Memory B cell (primary cell): ENCODE measurements at regions not wholly inside any gene's neighbourhood (a gene's known extent, or its start where the extent isn't known, plus 50 kb on each side); places are given as distances from the start of the nearest gene placed in this dataset.

ENCODE experiments used
- ATAC-seq: fragments of 150-1000 bp; cut with Tn5 transposase; 2 replicates; pipeline ENCODE4 v1.10.0; 2021; ENCODE audit warnings: low read depth, mild to moderate bottlenecking, moderate library complexity
- DNase-seq, 2 donors: peaks; one replicate each; pipeline ENCODE4 v3.0.0; 2022; ENCODE audit warnings: low spot score in 2 of 2
- H3K27ac Mint-ChIP-seq: one replicate; pipeline ENCODE4 v1.8.0; 2022; ENCODE audit warnings: mild to moderate bottlenecking, moderate library complexity, mixed read lengths
- H3K27me3 Mint-ChIP-seq: one replicate; pipeline ENCODE4 v1.8.0; 2022; ENCODE audit warnings: mixed read lengths
- H3K36me3 Mint-ChIP-seq: one replicate; pipeline ENCODE4 v1.8.0; 2022; ENCODE audit warnings: mild to moderate bottlenecking, mixed read lengths
- H3K4me1 Mint-ChIP-seq: one replicate; pipeline ENCODE4 v1.8.0; 2022; ENCODE audit warnings: mixed read lengths
- H3K4me3 Mint-ChIP-seq: one replicate; pipeline ENCODE4 v1.8.0; 2022; ENCODE audit warnings: mild to moderate bottlenecking, moderate library complexity, mixed read lengths
- H3K9me3 Mint-ChIP-seq: one replicate; pipeline ENCODE4 v1.8.0; 2022; ENCODE audit warnings: mixed read lengths

DNA sequence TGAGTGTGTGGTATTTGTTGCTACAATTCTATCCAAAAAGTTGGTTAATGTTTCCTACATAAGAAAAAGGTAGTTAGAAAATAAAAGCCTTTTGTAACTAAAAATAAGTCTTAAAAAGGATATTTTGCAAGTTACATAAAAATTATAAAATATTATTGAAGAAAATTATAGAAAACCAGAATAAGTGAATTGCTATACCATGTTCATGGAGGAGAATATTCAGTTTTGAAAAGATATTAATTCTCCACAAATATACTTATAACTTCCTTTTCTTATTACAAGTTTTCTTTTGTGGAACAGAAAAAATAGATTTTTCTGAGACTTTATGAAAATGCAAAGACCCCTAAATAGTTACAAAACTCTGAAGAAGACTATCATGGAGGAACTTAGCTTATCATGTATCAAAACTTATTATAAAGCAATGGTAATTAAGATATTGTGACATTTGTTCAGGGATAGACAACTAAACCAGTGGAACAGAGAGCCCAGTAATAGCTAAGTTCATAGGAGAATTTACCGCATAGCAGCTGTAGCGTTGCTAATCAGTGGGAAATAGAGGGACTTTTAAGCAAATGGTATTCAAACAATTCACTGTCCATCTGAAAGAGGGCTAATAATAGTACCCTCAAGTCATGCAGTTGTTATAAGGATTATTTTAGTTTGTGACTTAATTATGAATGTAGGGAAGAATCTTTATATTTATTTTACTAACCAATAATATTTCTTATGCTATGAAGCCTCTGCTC, 515.2 kb upstream of the ZNF608 start:
- Mint-ChIP-seq H3K4me1 (no peaks in the 10 kb centered on the region), H3K36me3 (peaks cover 1% of the 10 kb centered on the region), H3K9me3 (peaks cover 1% of the 10 kb centered on the region), H3K4me3 (no peak overlapping the region), H3K27ac (no peak overlapping the region), H3K27me3 (no peaks in the 10 kb centered on the region)
- DNase-seq (no peak), ATAC-seq (no peak)

DNA sequence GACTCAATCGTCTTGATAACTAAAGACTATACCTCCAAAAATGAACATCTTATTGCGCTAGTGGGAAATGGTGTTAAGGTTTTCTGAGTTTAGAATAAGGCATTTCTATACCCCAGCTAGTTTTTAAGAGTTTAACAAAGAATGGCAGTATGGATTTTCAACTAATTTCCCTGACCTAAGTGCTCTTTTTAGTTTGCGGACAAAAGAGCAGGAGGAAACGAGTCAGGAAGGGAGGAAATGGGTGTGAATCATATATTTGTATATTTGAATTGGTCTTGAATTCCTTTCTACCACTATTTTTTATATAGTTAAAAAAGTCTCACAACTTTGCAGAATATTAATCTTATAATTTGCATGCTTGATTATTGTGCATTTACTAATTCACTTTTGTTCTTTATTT, 516.3 kb upstream of the ZNF608 start:
- Mint-ChIP-seq H3K4me3 (no peak overlapping the region), H3K27me3 (no peaks in the 10 kb centered on the region), H3K9me3 (peaks cover 1% of the 10 kb centered on the region), H3K4me1 (no peaks in the 10 kb centered on the region), H3K36me3 (peaks cover 1% of the 10 kb centered on the region), H3K27ac (no peak overlapping the region)
- ATAC-seq = no peak
- DNase-seq = no peak

DNA sequence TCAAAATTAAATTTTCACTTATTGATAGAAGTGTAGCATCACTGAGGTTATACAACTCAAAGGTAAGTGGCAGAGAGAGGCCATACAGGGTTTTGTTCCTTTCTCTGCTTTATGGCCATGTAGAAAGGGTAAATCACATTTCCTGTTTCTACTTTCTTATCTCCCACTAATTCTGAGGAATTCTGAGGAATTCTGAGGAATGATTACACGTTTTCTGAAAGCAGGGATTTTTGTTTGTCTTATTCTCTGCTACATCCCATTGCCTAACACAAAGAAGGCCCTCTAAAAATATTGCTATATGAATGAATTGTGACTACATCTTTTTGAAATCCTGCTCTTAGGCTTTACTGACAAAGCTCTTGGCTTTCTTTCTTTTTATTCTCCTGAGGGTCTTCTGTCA, 516.9 kb upstream of the ZNF608 start:
- DNase-seq = no peak
- Mint-ChIP-seq H3K4me1 (no peaks in the 10 kb centered on the region), H3K36me3 (peaks cover 1% of the 10 kb centered on the region), H3K9me3 (peaks cover 1% of the 10 kb centered on the region), H3K27ac (no peak overlapping the region), H3K27me3 (no peaks in the 10 kb centered on the region), H3K4me3 (no peak overlapping the region)
- no peak for ATAC-seq

DNA sequence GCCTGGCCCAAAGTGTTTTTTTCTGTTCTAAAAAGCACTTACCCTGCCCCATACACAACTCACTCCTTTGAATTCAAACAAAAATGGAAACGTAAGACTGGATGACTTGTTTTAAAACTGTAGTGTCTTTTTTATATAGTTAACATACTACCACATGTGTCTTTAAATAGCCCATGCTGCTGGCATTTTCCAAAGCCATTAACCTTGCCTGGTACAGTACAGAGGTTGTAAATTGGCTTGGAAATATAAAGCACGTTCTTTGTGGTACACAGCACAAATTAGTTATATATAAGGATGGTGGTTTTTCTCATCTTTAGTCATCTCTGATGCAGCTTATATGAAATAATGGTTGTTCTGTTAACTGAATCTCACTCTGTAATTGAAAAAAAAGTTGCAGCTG, 519.7 kb upstream of the ZNF608 start:
- H3K27ac Mint-ChIP-seq = no peak overlapping the region
- H3K4me1 Mint-ChIP-seq = no peaks in the 10 kb centered on the region
- DNase-seq (no peak), ATAC-seq (no peak)
- H3K36me3 Mint-ChIP-seq = no peaks in the 10 kb centered on the region
- H3K27me3 Mint-ChIP-seq = no peaks in the 10 kb centered on the region
- H3K4me3 Mint-ChIP-seq = no peak overlapping the region
- H3K9me3 Mint-ChIP-seq = no peaks in the 10 kb centered on the region

DNA sequence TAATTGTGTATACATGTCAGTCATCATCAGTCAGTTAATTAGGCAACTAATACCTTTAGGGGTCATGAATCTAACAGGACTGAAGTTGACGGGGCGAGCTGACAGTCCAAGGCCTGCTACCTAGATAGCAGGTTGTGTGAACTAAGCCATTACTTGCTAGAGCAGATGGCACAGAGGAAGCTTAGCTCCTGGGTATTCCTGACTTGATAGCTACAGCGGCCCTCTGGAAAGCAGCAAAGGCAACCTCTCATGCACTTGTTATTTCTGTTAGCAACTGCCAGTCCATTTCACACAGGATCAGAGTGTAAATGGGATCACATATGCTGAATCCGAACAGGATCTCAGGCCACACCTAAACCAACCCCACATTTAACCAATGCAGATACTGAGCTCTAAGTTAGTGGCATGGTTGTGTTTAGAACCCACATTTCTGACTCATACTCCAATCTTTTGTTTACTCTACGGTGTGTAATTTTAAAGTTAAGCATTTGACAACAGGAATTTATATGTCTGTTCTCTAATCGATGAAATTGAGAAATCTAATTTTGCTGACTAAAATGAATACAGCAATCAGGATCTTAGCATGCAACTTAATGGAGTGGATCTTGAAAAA, 521.3 kb upstream of the ZNF608 start:
- H3K9me3 Mint-ChIP-seq = no peaks in the 10 kb centered on the region
- H3K36me3 Mint-ChIP-seq = no peaks in the 10 kb centered on the region
- DNase-seq (no peak), ATAC-seq (no peak)
- H3K4me3 Mint-ChIP-seq = no peak overlapping the region
- no peaks in the 10 kb centered on the region for H3K4me1 Mint-ChIP-seq
- H3K27ac Mint-ChIP-seq = no peak overlapping the region
- peaks cover 2% of the 10 kb centered on the region for H3K27me3 Mint-ChIP-seq

DNA sequence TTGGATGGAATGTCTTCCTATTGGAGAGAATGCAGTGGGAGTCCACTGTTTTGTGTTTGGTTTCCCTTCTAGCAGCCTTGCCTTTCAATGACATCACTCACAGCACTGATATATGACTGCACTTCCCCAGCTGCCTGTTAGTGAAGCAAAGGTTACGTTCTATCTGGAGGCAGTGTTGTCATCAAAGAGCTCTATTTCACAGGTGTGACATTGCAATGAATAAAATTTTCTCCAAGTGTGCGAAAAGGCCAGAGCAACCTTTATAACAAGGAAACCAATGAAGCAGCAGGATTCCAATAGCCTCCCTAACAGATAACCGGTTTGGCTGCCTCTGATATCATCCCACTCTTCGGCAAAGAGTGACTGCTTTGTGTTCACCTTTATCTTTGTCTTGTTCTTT, 523.5 kb upstream of the ZNF608 start:
- Mint-ChIP-seq H3K27me3 (peaks cover 2% of the 10 kb centered on the region), H3K36me3 (no peaks in the 10 kb centered on the region), H3K4me1 (peaks cover 5% of the 10 kb centered on the region), H3K27ac (no peak overlapping the region), H3K4me3 (no peak overlapping the region), H3K9me3 (no peaks in the 10 kb centered on the region)
- ATAC-seq = no peak
- DNase-seq = no peak

DNA sequence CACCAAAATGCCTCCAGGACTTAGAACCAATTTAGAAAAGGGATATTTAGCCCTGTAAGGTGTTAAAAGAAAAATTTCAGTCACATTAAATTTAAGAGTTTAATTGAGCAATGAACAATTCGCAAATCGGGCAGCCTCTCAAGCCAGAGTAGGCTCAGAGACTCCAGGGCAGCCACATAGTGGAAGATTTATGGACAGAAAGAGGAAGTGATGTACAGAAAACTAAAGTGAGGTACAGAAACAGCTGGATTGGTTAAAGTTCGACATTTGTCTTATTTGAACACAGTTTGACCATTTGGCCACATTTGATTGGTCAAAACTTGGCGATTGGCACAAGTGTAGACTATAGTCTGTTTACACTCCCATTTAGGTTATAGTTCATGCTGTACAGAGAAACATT, 525.9 kb upstream of the ZNF608 start:
- Mint-ChIP-seq H3K27me3 (peaks cover 2% of the 10 kb centered on the region), H3K4me1 (peaks cover 5% of the 10 kb centered on the region), H3K4me3 (no peak overlapping the region), H3K9me3 (no peaks in the 10 kb centered on the region), H3K36me3 (no peaks in the 10 kb centered on the region), H3K27ac (no peak overlapping the region)
- ATAC-seq = no peak
- no peak for DNase-seq

DNA sequence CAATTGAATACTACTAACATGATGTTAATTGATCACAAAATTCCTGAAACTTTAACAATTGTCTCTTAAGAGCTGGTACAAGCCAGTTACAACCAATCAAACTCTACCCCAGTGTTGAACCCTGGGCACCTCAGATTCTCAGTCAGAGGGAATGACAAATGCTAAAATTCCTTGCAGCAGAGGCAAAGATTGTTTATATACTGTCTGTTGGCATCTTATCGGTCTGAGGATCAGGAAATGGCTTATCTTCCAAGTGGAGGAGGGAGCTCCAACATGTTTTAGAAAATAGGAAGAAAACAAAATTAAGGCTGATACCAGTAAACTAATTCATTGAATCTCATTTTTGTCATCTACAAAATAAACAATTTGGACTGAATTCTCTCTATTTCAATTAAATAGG, 527.8 kb upstream of the ZNF608 start:
- Mint-ChIP-seq H3K9me3 (no peaks in the 10 kb centered on the region), H3K36me3 (no peaks in the 10 kb centered on the region), H3K4me3 (no peak overlapping the region), H3K27ac (no peak overlapping the region), H3K27me3 (peaks cover 2% of the 10 kb centered on the region), H3K4me1 (peaks cover 5% of the 10 kb centered on the region)
- DNase-seq (no peak), ATAC-seq (no peak)

DNA sequence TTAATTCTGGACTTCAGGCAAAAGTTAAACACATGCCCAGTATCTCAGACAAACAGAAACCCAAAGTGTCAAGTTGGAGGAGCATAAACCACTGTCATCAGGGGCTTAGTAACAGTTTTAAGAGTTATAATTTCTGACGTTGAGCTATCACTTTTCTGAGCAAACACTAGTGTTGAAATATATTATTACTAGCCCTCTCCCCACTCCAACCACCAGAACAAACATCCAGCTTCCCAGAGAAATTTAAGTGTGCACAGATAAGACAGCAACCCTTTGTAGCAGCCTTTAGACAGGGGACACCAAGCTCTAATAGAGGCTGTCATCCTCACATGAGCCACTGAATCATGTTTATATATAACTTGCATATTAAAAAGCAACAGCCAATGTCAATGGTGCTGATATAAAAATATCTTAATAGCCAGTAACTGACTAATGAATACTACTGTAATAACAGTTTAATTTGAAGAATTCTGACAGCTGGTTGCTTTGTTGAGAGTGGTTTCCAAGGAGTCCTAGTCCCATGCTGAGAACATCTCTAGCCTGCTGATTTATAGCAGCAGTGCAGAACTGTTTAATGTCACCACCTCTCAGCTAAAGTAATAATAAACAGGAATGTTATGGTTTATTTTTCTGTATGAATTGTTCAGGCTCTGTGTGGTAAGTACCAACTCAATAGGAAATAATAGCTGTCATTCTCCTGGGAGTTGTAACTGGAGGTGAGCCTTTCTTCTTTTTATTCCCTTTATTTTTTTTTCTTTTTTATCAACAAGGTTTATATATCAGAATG, 528.7 kb upstream of the ZNF608 start:
- no peak overlapping the region for H3K27ac Mint-ChIP-seq
- DNase-seq = no peak

DNA sequence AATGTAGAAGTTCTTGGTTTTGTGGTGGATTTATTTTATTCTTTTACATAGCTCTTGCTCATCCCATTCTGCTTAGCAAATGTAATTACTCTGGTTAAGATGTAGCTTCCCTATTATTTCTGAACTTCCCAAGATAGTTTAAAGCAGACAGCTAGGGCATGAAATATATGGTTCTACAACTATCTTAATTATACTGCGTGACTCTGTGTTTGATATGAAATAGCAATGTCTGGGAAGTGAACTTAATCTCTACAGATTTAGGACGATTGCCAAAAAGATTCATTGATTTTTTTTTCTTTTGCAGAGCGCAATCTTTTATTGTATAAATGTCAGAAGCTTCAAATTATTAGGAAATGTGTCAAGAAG, 529.3 kb upstream of the ZNF608 start:
- Mint-ChIP-seq H3K4me3 (no peak overlapping the region), H3K27me3 (peaks cover 2% of the 10 kb centered on the region), H3K36me3 (no peaks in the 10 kb centered on the region), H3K27ac (no peak overlapping the region), H3K9me3 (no peaks in the 10 kb centered on the region), H3K4me1 (peaks cover 5% of the 10 kb centered on the region)
- ATAC-seq (no peak), DNase-seq (no peak)

More for the DNA sequence above, 528.7 kb upstream of the ZNF608 start:
- H3K4me3 Mint-ChIP-seq = no peak overlapping the region
- H3K9me3 Mint-ChIP-seq = no peaks in the 10 kb centered on the region
- peaks cover 2% of the 10 kb centered on the region for H3K27me3 Mint-ChIP-seq
- H3K36me3 Mint-ChIP-seq = no peaks in the 10 kb centered on the region
- peaks cover 5% of the 10 kb centered on the region for H3K4me1 Mint-ChIP-seq
- ATAC-seq = no peak

DNA sequence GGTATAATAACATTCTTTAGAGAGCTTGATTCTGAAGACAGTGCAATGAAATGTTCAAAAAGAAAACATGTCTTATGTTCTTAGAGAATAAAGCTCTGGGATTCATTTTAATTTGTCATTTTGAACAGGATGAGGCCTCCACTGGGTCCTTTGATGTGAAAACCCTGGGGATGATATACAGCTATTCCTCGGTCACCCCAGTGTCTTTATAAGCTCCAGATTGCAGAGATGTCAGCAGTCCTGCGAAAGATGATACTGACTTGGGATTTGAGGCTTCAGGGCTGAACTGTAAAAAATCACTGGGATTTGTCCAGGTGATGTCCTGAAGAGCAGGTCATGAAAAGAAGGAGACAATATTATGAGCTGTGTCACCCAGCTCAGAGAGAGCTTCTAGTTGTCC, 529.7 kb upstream of the ZNF608 start:
- no peak for ATAC-seq
- Mint-ChIP-seq H3K27me3 (peaks cover 2% of the 10 kb centered on the region), H3K27ac (no peak overlapping the region), H3K4me1 (peaks cover 5% of the 10 kb centered on the region), H3K36me3 (no peaks in the 10 kb centered on the region), H3K9me3 (no peaks in the 10 kb centered on the region), H3K4me3 (no peak overlapping the region)
- DNase-seq = no peak

DNA sequence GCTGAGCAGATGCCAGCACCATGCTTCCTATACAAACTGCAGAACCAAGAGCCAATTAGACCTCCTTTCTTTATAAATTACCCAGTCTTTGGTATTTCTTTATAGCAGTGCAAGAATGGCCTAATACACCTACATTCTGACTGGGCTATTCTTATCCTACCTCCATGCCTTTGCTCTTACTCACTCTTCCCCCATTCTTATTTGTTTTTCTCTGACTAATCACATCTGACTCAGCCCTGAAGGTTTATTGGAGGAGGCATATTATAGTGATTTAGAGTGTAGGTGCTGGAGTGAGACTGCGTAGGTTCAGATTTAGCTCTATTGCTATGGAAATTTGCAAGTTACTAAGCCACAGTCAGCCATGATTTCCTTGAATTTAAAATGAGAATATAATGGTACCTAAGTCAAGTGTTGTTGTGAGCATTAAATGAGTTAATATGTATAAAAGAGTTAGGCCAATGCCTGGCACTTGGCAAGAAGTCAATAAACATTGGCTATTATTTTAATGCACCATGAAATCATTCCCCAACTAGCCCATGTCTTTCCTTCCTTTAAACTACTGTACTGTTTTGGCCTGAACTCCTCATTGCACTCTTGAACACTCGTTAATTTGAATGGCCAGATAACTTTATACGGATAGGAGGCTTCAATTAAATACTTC, 531.2 kb upstream of the ZNF608 start:
- Mint-ChIP-seq H3K4me3 (no peak overlapping the region), H3K27me3 (no peaks in the 10 kb centered on the region), H3K27ac (no peak overlapping the region), H3K9me3 (no peaks in the 10 kb centered on the region), H3K4me1 (peaks cover 5% of the 10 kb centered on the region), H3K36me3 (no peaks in the 10 kb centered on the region)
- DNase-seq (no peak), ATAC-seq (no peak)

DNA sequence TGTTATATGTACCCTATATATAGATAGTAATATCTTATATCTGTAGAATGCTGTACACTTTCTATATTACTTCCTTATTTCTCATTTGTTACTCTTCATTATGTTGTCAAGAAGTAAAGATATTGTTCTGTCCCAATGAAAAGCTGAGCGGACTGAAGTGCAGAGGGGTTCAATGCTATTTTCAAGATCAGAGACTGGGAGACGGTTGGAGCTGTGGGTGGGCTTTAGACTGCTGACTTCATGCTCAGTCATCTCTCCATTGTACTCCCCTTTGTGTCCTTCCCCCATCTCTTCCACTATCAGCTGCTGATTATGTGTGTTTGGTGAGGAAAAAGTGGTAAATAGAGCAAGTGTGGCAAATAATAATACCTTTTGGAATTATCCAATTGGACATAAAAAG, 532.3 kb upstream of the ZNF608 start:
- ATAC-seq = no peak
- Mint-ChIP-seq H3K4me1 (no peaks in the 10 kb centered on the region), H3K4me3 (no peak overlapping the region), H3K27ac (no peak overlapping the region), H3K27me3 (no peaks in the 10 kb centered on the region), H3K36me3 (no peaks in the 10 kb centered on the region), H3K9me3 (no peaks in the 10 kb centered on the region)
- no peak for DNase-seq

DNA sequence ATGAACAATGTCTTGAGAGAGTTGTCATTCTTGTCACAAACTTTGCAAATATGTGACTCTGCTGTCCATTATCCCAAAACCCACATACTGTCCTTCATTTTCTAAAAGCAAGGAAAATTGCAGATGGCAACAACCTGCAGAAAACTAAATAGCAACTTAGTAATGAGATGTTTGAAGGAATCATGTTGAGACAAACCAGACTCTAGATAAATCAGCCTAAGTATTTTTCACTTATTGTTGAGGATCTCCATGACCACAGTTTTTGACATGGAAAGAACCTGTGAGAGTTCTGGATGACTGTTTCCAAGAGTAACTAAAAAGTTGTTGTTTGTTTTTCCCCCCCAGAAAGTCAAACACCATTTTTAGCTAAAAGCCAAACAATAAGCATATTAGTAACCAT, 535.2 kb upstream of the ZNF608 start:
- ATAC-seq = no peak
- no peak overlapping the region for H3K4me3 Mint-ChIP-seq

More for the DNA sequence above, 535.2 kb upstream of the ZNF608 start:
- Mint-ChIP-seq H3K36me3 (no peaks in the 10 kb centered on the region), H3K27ac (no peak overlapping the region), H3K9me3 (no peaks in the 10 kb centered on the region), H3K27me3 (no peaks in the 10 kb centered on the region), H3K4me1 (no peaks in the 10 kb centered on the region)
- DNase-seq = no peak
